Smooth muscle cell (in vitro differentiated cells): ENCODE measurements at regions not wholly inside any gene's neighbourhood (a gene's known extent, or its start where the extent isn't known, plus 50 kb on each side); places are given as distances from the start of the nearest gene placed in this dataset.

Experiments
- DNase-seq: peaks from one replicate; lab custom pipeline; 2025; ENCODE audit not compliant: unreplicated experiment; lab: John Stamatoyannopoulos, UW
- H2AFZ ChIP-seq: fragments of 200-600 bp; sonication (generic); 2 replicates; pipeline ENCODE4 v1.6.0; 2016; ENCODE audit warnings: antibody characterized with exemption, low read depth, mild to moderate bottlenecking
- H3F3A ChIP-seq: fragments of 200-600 bp; sonication (generic); 2 replicates; pipeline ENCODE4 v1.6.0; 2017; ENCODE audit warnings: antibody characterized with exemption, low read depth
- H3K27ac ChIP-seq: fragments of 200-600 bp; sonication (generic); 2 replicates; pipeline ENCODE4 v1.5.1; 2016; ENCODE audit warnings: low read depth, mild to moderate bottlenecking
- H3K27me3 ChIP-seq: fragments of 200-600 bp; sonication (generic); 2 replicates; pipeline ENCODE4 v1.6.1; 2016; ENCODE audit warnings: low read depth, mild to moderate bottlenecking
- H3K36me3 ChIP-seq: fragments of 200-600 bp; sonication (generic); 2 replicates; pipeline ENCODE4 v1.5.1; 2016; ENCODE audit warnings: low read depth
- H3K4me1 ChIP-seq: fragments of 200-600 bp; sonication (generic); 2 replicates; pipeline ENCODE4 v1.5.1; 2016; ENCODE audit warnings: low read depth
- H3K4me2 ChIP-seq: fragments of 200-600 bp; sonication (generic); 2 replicates; pipeline ENCODE4 v1.6.0; 2016; ENCODE audit warnings: mild to moderate bottlenecking
- H3K4me3 ChIP-seq: fragments of 200-600 bp; sonication (generic); 2 replicates; pipeline ENCODE4 v1.5.1; 2016; ENCODE audit warnings: mild to moderate bottlenecking
- H3K79me2 ChIP-seq: fragments of 200-600 bp; sonication (generic); 2 replicates; pipeline ENCODE4 v1.6.0; 2016; ENCODE audit warnings: low read depth, mild to moderate bottlenecking
- H3K9ac ChIP-seq: fragments of 200-600 bp; sonication (generic); 2 replicates; pipeline ENCODE4 v1.6.0; 2016; ENCODE audit warnings: low read depth
- H3K9me3 ChIP-seq: fragments of 200-600 bp; sonication (generic); replicated peaks from 2 replicates; pipeline ENCODE4 v1.5.1; 2016; ENCODE audit warnings: low read depth
- H4K20me1 ChIP-seq: fragments of 200-600 bp; sonication (generic); 2 replicates; pipeline ENCODE4 v1.6.0; 2016; ENCODE audit warnings: low read depth
- CTCF ChIP-seq: fragments of 200-600 bp; sonication (generic); IDR thresholded peaks from 2 replicates; pipeline ENCODE4 v1.5.1; 2017; ENCODE audit warnings: borderline replicate concordance, mild to moderate bottlenecking, antibody characterized with exemption; ENCODE audit not compliant: insufficient read depth, poor library complexity, severe bottlenecking
- WGBS: methylation state at CpG from one replicate; pipeline ENCODE4 v1.1.7; 2016; ENCODE audit warnings: low lambda C conversion rate; 5-methylcytosine and 5-hydroxymethylcytosine counted together

GRCh38 chr1:10848109-10848684 is 51.8 kb upstream of the CASZ1 start:
- no peaks in the 10 kb centered on the region for H3K9me3 ChIP-seq
- no peak overlapping the region for H3K27ac ChIP-seq
- no peak overlapping the region for H3K9ac ChIP-seq
- no peaks in the 10 kb centered on the region for H3K4me1 ChIP-seq
- DNase-seq, result no peak
- TF ChIP-seq CTCF, result no peak
- H3F3A ChIP-seq, result no peaks in the 10 kb centered on the region
- no peaks in the 10 kb centered on the region for H4K20me1 ChIP-seq
- H3K79me2 ChIP-seq, result no peaks in the 10 kb centered on the region
- H3K27me3 ChIP-seq, result no peaks in the 10 kb centered on the region
- WGBS, result 91% methylated on average over 10 of the region's 10 CpGs
- no peaks in the 10 kb centered on the region for H3K36me3 ChIP-seq
- no peak overlapping the region for H3K4me3 ChIP-seq
- no peak overlapping the region for H2AFZ ChIP-seq
- H3K4me2 ChIP-seq, result no peak overlapping the region

- no peaks in the 10 kb centered on the region for H3K4me1 ChIP-seq
- H3K36me3 ChIP-seq, result no peaks in the 10 kb centered on the region
- H3K9ac ChIP-seq, result no peak overlapping the region
- H3K4me2 ChIP-seq, result no peak overlapping the region
- no peak overlapping the region for H3K27ac ChIP-seq
- 84% methylated on average over 7 of the region's 7 CpGs for WGBS
- H3K79me2 ChIP-seq, result no peaks in the 10 kb centered on the region
- no peak overlapping the region for H2AFZ ChIP-seq
- DNase-seq, result no peak
- no peak for TF ChIP-seq CTCF
- H3K27me3 ChIP-seq, result no peaks in the 10 kb centered on the region
- no peaks in the 10 kb centered on the region for H4K20me1 ChIP-seq
- H3F3A ChIP-seq, result no peaks in the 10 kb centered on the region
- H3K9me3 ChIP-seq, result no peaks in the 10 kb centered on the region
- H3K4me3 ChIP-seq, result no peak overlapping the region
These were observed 53.6 kb upstream of the CASZ1 start for GRCh38 chr1:10850026-10850425.

- Histone ChIP-seq H3K4me2 (no peak overlapping the region), H3K79me2 (no peaks in the 10 kb centered on the region), H3F3A (no peaks in the 10 kb centered on the region), H3K9ac (no peak overlapping the region), H3K36me3 (no peaks in the 10 kb centered on the region), H4K20me1 (no peaks in the 10 kb centered on the region), H3K4me1 (no peaks in the 10 kb centered on the region), H3K9me3 (no peaks in the 10 kb centered on the region), H3K27me3 (no peaks in the 10 kb centered on the region), H3K4me3 (no peak overlapping the region), H3K27ac (no peak overlapping the region), H2AFZ (no peak overlapping the region)
- no peak for TF ChIP-seq CTCF
- WGBS, result 81% methylated on average over 30 of the region's 30 CpGs
- DNase-seq, result no peak
These were observed 54.9 kb upstream of the CASZ1 start for GRCh38 chr1:10851024-10852013.
